Muscle of back (tissue), 3 donors: ENCODE measurements at regions not wholly inside any gene's neighbourhood (a gene's known extent, or its start where the extent isn't known, plus 50 kb on each side); places are given as distances from the start of the nearest gene placed in this dataset.

Experiments used
- DNase-seq, 3 donors: peaks; one replicate each; pipeline versions ENCODE4 v3.0.0 to v3.0.0-alpha.2; 2013

DNA sequence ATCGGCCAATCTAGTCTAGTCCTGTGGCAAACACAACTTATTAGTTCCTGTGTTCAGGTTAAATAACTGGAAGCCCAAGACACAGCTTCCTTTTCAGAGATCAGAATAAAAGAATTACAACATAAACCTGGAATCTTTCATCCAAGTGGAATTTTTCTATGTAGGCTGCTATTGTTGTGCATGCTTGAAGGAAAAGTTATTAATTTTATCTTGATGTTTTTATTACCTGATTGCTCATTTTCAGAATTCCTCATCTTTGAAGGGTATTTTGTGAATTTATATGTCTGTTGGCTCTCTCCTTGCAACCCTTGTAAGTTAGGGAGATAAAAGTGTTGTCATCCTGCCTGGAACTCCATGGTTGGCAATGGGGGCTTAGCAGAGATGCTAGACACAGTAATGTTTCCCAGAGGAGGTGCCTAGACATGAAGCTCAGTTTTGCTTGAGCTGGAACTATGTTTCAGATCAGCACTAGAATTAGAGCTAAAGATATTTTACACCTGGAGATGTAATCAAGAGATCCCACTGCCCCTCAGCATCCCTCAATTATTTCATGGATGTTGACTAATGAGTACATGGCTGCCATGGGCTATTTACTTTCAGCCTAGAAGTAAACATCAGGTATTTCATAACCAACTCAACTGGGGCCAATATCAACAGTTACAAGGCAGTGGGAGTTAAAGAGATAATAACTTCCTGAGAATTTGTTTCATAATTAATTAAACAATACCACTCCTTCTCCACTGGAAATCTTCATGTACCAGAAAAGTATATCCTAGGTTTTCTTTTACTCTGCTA lies 367.0 kb upstream of the MARCKS start:
- DNase-seq: no peak

DNA sequence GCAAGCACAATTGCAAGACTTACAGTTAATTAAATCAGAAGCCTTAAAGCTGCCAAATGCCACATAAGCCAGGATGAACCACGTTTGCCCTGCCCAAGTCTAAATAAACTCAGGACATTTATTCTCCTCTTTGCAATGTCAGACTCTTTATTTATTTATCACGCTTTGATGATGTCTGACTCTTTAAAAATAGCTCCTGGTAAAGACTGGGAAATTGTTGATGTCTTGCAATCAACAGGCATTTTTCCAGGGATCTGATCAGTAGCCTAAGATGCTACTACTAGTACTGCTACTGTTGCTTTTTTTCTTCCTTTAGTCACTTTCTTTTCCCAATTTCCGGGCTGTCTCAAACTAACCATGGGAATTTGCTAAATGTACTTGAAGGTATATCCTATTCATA lies 365.8 kb upstream of the MARCKS start:
- DNase-seq: no peak

DNA sequence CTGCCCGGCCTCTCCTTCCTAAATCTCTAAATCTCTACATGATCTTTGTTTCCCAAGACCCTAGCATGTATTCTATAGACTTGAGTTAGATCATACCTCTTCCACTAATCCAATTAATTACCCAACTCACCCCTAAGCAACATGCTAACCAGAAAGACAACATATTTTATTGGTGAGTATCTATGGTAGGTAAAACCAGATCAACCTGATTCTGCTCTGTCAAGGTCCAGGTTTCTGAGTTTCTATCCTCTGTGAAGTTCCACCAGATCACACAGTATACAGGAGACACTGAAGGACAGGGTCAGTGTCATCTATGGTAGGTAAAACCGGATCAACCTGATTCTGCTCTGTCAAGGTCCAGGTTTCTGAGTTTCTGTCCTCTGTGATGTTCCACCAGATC lies 363.2 kb upstream of the MARCKS start:
- DNase-seq: no peak

GRCh38 chr6:113495521-113495920 lies 361.6 kb upstream of the MARCKS start:
- DNase-seq: peak in 1 of 3 donors; percentile 69

DNA sequence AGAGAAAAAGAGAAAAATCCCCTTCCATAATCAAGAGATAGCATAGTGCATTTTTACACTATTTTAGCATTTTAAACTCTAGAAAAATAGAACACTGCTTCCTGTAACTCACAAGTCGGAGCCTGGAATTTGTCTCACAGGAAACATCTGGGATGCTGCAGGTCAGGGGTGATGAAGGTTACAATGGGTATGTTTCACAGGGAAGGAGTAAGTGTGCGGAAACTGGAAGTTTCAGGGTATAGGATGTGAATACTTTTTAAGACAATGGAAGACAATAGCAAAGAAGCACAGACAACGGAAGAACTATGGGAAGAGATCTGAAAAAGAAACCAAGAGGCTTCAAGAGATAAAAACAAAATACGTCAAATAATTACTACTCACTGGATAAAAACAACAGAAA lies 361.0 kb upstream of the MARCKS start:
- DNase-seq: peak in 2 of 3 donors; percentile 10 to 41

GRCh38 chr6:113500221-113500620 lies 356.9 kb upstream of the MARCKS start:
- no peak for DNase-seq

GRCh38 chr6:113505084-113505699 lies 352.0 kb upstream of the MARCKS start:
- DNase-seq: no peak

GRCh38 chr6:113508249-113508648 lies 348.9 kb upstream of the MARCKS start:
- DNase-seq: no peak

DNA sequence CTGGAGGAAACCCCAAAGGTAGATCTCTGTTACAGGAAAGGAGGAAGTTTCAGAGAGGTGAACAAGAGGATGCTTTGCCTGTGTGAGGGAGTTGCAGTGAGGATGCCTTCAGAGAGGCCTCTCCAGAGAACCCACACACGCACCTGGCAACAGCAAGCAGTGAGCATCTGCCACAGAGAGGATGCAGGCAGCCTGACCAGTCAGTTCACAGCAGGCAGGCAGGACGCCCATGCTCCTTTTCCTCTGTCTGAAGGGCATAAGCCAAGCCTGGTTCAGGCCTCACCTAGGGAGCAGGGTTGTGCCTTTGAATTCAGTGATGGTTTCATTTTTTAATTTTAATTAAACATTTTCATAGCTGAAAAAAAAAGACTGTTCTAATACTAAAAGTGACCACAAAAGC lies 346.0 kb upstream of the MARCKS start:
- DNase-seq: no peak

DNA sequence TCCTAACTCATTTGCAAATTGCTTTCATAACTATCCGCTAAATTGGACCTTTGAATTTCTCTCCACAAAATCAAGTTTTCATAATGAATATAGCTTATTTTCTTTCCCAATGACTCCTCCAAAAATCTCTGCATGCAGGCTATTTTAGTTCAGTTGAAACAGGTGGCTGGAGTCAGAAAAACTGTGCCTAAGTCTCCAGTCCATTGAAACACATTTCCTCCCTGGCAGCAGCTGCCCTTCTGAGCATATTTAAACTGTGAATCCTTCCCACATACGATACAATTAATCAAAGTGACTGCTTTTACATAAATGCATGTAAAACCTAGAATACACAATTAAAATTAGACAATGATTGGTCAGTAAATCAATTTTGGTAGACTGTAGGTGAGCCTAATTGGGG lies 344.6 kb upstream of the MARCKS start:
- DNase-seq: no peak

DNA sequence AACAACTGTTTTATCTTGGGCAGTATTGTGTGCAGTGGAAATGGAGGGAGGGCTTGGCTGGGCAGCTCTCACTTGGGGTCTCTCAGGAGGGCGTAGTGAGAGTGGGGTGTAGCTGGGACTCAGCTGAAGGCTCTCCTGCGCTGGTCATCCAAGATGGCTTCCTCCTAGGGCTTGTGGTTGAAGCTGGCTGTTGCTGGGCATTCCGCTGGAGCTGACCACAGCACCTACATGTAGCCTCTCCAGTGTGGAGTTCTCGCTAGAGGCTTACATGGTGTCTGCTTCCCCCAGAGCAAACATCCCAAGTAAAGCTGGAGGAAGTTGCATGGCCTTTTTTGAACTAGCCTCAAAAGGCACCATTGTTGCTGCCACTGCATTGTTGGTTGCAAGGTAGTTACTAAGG lies 344.1 kb upstream of the MARCKS start:
- no peak for DNase-seq

GRCh38 chr6:113522376-113522775 lies 334.8 kb upstream of the MARCKS start:
- peak in 1 of 3 donors; percentile 18 for DNase-seq

- no peak for DNase-seq
Observed at GRCh38 chr6:113524826-113525225, 332.3 kb upstream of the MARCKS start.

DNA sequence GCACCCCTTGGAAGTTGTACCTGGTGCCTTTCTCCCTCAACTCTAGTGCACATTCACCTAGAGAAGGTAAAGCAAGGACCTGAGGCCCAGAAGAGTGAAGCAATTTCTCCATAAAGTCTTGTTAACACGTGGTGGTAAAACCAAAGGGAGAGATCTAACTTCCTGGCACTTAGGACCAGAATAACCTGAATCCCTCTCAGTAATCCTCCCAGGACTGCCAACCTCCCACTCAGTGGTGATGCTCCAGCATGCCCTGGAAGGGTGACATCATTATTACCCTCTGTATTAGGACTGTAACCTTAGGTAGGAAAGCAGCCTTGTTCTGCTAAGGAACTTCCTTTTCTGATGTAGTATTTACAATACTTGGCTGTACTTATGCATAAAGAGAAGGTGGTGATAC lies 330.6 kb upstream of the MARCKS start:
- DNase-seq: no peak

- no peak for DNase-seq
Observed at GRCh38 chr6:113526995-113527394, 330.1 kb upstream of the MARCKS start.

- no peak for DNase-seq
Observed at GRCh38 chr6:113528111-113528510, 329.0 kb upstream of the MARCKS start.

- DNase-seq: no peak
Observed at GRCh38 chr6:113529196-113529595, 327.9 kb upstream of the MARCKS start.

DNA sequence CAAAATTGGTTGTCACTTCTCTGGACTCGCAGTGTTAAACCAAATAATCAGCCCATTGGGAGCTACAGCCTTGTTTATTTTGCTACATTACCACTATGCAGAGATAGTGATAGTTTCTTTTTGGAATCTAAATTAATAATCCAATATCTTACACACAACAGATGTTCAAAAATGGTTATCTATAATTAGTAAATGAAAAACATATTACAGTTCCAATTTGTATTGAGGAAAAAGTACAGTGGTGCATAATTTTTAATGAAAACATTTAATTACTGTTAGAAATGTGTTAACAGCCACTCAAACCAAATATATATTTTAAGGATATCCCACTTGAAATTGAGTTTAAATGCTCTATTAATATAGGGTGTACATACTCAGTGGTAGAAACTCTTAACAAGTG lies 327.3 kb upstream of the MARCKS start:
- no peak for DNase-seq

DNA sequence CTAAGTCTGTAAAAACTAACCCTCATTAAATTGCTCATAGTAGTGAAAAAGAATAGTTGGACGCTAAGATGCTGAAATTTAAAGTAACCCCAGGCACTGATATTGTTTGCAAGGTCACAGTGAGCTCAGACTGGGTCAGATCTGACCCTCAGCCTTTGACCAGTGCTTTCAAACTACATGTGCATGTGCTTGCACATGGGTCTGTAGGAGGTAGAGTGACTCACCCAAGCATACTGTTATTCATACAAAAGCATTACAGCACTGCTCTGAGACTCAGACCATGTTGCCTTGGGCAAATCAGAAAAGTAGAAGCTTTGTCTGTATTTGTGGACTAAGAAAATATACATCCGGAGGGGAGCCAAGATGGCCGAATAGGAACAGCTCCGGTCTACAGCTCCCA lies 326.4 kb upstream of the MARCKS start:
- no peak for DNase-seq

- DNase-seq: no peak
Observed at GRCh38 chr6:113539202-113539601, 317.9 kb upstream of the MARCKS start.

DNA sequence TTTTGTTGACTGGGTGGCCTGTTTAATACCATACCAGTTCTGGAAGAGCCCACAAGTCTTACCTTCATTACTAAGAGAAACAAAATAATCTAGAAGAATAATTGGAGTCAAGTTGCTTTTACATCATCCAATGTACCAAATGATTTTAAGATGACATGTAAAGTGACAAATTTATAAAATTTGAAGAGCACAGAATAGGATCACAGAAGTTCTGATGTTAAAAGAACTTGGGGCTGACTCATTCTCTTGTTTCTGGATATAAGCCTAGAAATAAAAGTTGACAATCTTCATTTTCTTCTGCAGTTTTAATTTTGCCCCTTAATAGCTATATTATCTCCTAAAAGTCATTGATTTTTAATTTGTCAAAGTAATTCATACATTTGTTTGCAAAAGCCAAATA lies 317.5 kb upstream of the MARCKS start:
- DNase-seq: no peak

- DNase-seq: peak in 1 of 3 donors; percentile 67
Observed at GRCh38 chr6:113540466-113540865, 316.7 kb upstream of the MARCKS start.

GRCh38 chr6:113551168-113551567 lies 306.0 kb upstream of the MARCKS start:
- no peak for DNase-seq

DNA sequence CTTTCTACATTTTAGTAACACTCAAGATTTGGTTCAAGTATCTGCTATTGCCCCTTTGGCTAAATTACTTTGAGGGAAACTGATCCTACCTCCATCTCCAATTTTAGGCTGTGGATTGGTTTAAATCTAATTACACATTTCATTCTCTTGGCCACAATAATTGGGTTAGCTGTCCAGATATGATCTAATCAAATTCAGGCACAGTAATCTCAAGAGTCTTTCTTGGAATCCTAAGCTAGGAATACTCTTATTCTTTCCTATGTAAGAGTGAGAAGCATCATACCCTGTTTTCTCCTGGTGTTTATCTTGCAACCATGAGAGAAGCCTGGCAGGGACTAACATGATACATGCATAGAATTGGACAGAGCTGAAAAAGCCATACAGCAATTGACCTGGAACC lies 300.4 kb upstream of the MARCKS start:
- DNase-seq: peak in 1 of 3 donors; percentile 43
